KMS-11 (cell line): ENCODE measurements at regions not wholly inside any gene's neighbourhood (a gene's known extent, or its start where the extent isn't known, plus 50 kb on each side); places are given as distances from the start of the nearest gene placed in this dataset.

Source experiments
- H2AFZ ChIP-seq: fragments of 200-600 bp; sonication (generic); 2 replicates; pipeline ENCODE4 v1.6.1; 2016; ENCODE audit warnings: antibody characterized with exemption, mixed run types, low read depth
- H3K27ac ChIP-seq: fragments of 200-600 bp; sonication (generic); 2 replicates; pipeline ENCODE4 v1.6.1; 2016; ENCODE audit warnings: mild to moderate bottlenecking, mixed run types
- H3K27me3 ChIP-seq: fragments of 200-600 bp; sonication (generic); 2 replicates; pipeline ENCODE4 v1.6.1; 2017; ENCODE audit warnings: mild to moderate bottlenecking, low read depth, mixed run types, moderate library complexity; ENCODE audit not compliant: insufficient read depth
- H3K36me3 ChIP-seq: fragments of 200-600 bp; sonication (generic); 2 replicates; pipeline ENCODE4 v1.6.1; 2017; ENCODE audit warnings: mild to moderate bottlenecking, mixed run types; ENCODE audit not compliant: insufficient read depth
- H3K4me1 ChIP-seq: fragments of 200-600 bp; sonication (generic); 2 replicates; pipeline ENCODE4 v1.6.1; 2016; ENCODE audit warnings: mild to moderate bottlenecking, low read depth, mixed run types; ENCODE audit not compliant: poor library complexity, severe bottlenecking
- H3K4me2 ChIP-seq: fragments of 200-600 bp; sonication (generic); 2 replicates; pipeline ENCODE4 v1.7.0; 2016; ENCODE audit warnings: mild to moderate bottlenecking, mixed run types
- H3K4me3 ChIP-seq: fragments of 200-600 bp; sonication (generic); IDR thresholded peaks from 2 replicates; pipeline ENCODE4 v1.6.1; 2017; ENCODE audit warnings: low read depth, low read length, mixed read lengths; ENCODE audit not compliant: insufficient read depth
- H3K79me2 ChIP-seq: fragments of 200-600 bp; sonication (generic); 2 replicates; pipeline ENCODE4 v1.6.1; 2016; ENCODE audit warnings: low read depth, mixed run types; ENCODE audit not compliant: insufficient read depth
- H3K9ac ChIP-seq: fragments of 200-600 bp; sonication (generic); 2 replicates; pipeline ENCODE4 v1.6.1; 2016; ENCODE audit warnings: mild to moderate bottlenecking, mixed run types
- H4K20me1 ChIP-seq: fragments of 200-600 bp; sonication (generic); 2 replicates; pipeline ENCODE4 v1.6.1; 2016; ENCODE audit warnings: mild to moderate bottlenecking, mixed run types; ENCODE audit not compliant: insufficient read depth
- TF ChIP-seq, protein P1 (sequence below): fragments of 200-600 bp; sonication (generic); conservative IDR thresholded peaks from 2 replicates; pipeline ENCODE4 v1.6.1; 2017; ENCODE audit warnings: low read depth, mild to moderate bottlenecking, antibody characterized with exemption, low read length, moderate library complexity, mixed read lengths

DNA sequence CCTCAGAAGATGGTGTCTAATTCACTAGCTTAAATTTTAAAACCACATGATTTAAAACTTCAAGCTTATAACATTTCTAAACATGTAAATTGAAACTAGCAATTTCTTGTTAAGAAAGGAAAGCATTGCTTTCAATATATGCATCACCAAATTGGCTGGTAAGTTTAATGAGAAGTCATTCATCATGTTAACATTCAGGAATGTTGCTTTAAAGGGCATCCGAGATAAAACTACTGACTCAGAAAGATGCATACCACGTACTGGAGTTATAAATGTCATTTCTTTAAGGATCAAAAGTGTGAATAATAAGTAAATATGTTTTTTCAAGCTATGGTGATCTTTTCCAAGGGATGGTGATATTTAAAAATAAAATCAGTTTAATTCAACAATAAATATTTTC lies 83.3 kb upstream of the VCX2 start:
- Histone ChIP-seq H3K9ac (no peak overlapping the region), H3K4me1 (peaks cover 25% of the 10 kb centered on the region), H4K20me1 (no peaks in the 10 kb centered on the region), H3K27me3 (no peaks in the 10 kb centered on the region), H3K27ac (no peak overlapping the region), H3K79me2 (no peaks in the 10 kb centered on the region), H3K4me3 (no peak overlapping the region), H3K36me3 (no peaks in the 10 kb centered on the region), H3K4me2 (no peak overlapping the region), H2AFZ (no peak overlapping the region)
- TF ChIP-seq, protein P1, sequence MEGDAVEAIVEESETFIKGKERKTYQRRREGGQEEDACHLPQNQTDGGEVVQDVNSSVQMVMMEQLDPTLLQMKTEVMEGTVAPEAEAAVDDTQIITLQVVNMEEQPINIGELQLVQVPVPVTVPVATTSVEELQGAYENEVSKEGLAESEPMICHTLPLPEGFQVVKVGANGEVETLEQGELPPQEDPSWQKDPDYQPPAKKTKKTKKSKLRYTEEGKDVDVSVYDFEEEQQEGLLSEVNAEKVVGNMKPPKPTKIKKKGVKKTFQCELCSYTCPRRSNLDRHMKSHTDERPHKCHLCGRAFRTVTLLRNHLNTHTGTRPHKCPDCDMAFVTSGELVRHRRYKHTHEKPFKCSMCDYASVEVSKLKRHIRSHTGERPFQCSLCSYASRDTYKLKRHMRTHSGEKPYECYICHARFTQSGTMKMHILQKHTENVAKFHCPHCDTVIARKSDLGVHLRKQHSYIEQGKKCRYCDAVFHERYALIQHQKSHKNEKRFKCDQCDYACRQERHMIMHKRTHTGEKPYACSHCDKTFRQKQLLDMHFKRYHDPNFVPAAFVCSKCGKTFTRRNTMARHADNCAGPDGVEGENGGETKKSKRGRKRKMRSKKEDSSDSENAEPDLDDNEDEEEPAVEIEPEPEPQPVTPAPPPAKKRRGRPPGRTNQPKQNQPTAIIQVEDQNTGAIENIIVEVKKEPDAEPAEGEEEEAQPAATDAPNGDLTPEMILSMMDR, result no peak

DNA sequence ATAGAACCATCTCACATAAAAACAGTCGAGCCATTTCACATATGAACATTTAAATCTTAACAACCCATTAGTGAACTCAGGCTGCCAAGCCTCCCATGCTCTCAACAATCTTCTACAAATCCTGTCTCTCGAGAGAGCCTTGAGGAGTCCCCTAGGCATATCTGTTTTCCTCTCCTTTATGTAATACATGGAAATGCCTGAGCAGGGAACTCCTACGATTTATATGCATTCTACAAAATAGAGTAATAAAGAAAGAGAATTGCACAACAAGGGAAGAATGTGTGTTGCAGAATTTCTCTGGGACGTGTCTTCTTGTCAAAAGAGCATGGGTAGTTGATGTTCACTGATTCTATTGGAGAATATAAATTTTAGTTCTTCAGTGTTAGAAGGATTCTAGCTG lies 101.8 kb upstream of the VCX2 start:
- Histone ChIP-seq H3K79me2 (no peaks in the 10 kb centered on the region), H3K27ac (no peak overlapping the region), H3K4me3 (no peak overlapping the region), H3K36me3 (no peaks in the 10 kb centered on the region), H3K4me2 (no peak overlapping the region), H3K9ac (no peak overlapping the region), H3K27me3 (no peaks in the 10 kb centered on the region), H3K4me1 (no peaks in the 10 kb centered on the region), H4K20me1 (no peaks in the 10 kb centered on the region), H2AFZ (no peak overlapping the region)
- TF ChIP-seq, protein P1, result no peak

DNA sequence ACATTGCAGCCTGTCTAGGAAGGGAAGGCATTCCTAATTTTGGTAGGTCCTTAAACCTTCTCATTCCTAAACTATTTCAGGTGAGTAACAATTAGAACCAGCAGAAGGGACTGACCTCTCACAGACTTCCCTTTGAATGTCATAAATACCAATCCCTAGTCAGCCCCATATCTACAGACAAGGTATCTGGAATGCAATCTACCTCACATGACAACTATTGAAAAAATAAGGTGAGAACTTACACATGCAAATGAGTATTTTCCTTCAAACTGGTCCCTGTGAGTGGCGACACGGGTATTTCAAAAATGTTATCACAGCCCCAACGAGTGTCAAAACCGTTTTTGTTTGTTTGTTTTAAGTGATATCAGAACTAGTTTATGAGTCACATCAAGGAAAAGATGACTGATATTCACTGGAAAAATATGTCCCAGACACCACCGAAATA lies 102.4 kb upstream of the VCX2 start:
- H2AFZ ChIP-seq, result no peak overlapping the region
- H3K36me3 ChIP-seq, result no peaks in the 10 kb centered on the region
- no peak overlapping the region for H3K4me3 ChIP-seq
- H3K4me2 ChIP-seq, result no peak overlapping the region
- TF ChIP-seq, protein P1, result no peak
- no peak overlapping the region for H3K9ac ChIP-seq
- H3K27ac ChIP-seq, result no peak overlapping the region
- H3K27me3 ChIP-seq, result no peaks in the 10 kb centered on the region
- no peaks in the 10 kb centered on the region for H3K4me1 ChIP-seq
- no peaks in the 10 kb centered on the region for H3K79me2 ChIP-seq
- no peaks in the 10 kb centered on the region for H4K20me1 ChIP-seq

DNA sequence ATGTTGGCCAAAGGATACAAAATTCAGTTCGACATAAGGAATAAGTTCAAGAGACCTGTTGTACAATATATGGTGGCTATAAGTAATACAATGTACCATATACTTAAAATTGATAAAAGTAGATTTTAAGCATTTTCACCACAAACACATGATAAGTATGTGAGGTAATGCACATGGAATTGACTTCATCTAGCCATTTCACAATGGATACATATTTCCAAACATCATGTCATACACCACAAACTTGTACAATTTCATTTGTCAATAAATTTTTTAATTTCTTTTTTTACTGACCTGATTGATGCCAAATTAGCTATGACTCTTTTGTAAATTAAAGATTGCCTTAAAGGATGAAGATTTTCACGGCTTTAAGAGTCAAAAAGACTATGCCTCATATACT lies 103.1 kb upstream of the VCX2 start:
- no peak overlapping the region for H2AFZ ChIP-seq
- TF ChIP-seq, protein P1, result no peak
- H4K20me1 ChIP-seq, result no peaks in the 10 kb centered on the region
- no peak overlapping the region for H3K9ac ChIP-seq
- no peaks in the 10 kb centered on the region for H3K79me2 ChIP-seq
- H3K4me3 ChIP-seq, result no peak overlapping the region
- H3K4me2 ChIP-seq, result no peak overlapping the region
- no peak overlapping the region for H3K27ac ChIP-seq
- H3K36me3 ChIP-seq, result no peaks in the 10 kb centered on the region
- no peaks in the 10 kb centered on the region for H3K4me1 ChIP-seq
- no peaks in the 10 kb centered on the region for H3K27me3 ChIP-seq

DNA sequence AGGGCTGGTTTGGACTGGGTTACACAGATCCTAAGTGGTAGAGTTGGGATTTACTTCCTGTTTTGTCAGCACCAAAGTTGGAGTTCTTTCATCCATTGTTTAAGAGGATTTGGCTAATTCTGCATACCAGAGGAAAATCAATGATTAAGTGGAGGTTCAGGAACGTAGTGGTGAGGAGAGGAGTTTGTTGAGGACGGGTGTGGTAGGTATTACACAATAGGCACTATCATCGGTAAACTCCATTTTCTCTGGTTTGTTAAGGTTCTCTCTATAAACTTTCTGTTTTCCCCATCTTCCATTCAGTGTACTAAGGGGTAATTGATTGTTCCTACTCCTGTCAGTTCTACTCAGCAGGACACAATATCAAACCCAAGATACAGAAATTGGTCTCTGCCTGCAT lies 107.5 kb upstream of the VCX2 start:
- Histone ChIP-seq H3K27me3 (no peaks in the 10 kb centered on the region), H3K4me2 (no peak overlapping the region), H4K20me1 (no peaks in the 10 kb centered on the region), H3K4me1 (no peaks in the 10 kb centered on the region), H3K4me3 (no peak overlapping the region), H3K9ac (no peak overlapping the region), H3K27ac (no peak overlapping the region), H3K79me2 (no peaks in the 10 kb centered on the region), H2AFZ (no peak overlapping the region), H3K36me3 (no peaks in the 10 kb centered on the region)
- TF ChIP-seq, protein P1, result no peak
